HG02798 (cell line): ENCODE measurements at regions not wholly inside any gene's neighbourhood (a gene's known extent, or its start where the extent isn't known, plus 50 kb on each side); places are given as distances from the start of the nearest gene placed in this dataset.

Experiments used
- ATAC-seq: cut with Tn5 transposase; IDR thresholded peaks from one replicate; pipeline ENCODE4 v1.9.1; 2021; ENCODE audit warnings: mild to moderate bottlenecking; ENCODE audit not compliant: unreplicated experiment, poor library complexity

DNA sequence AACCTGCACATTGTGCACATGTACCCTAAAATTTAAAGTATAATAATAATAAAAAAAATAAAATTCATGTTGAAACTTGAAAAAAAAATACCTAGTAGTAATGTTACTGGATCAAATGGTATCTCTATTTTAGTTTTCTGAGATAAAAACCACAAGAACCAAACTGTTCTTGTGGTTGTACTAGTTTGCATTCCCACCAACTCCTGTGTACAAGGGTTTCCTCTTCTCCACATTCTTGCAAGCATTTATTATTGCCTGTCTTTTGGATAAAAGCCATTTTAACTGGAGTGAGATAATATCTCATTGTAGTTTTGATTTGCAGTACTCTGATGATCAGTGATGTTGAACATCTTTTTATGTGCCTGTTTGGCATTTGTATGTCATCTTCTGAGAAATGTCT is 177.7 kb downstream of the KIF20B start:
- ATAC-seq: no peak

DNA sequence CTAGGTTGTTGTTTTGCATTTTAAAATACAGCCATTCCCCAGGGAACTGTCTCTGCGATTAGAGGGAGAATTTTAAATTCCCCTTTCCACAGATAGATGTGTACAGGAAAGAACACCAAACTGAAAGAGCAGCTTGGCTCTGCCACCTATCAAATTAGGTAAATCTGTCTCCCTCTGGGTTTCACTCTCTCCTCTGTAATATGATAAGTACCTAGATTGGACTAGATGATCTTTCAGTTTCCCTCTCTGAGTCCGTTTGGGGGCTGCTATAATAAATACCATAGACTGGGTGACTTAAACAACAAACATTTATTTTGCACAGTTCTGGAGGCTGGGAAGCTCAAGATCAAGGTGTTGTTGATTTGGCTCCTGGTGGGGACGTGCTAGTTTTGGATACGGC is 186.0 kb downstream of the KIF20B start:
- peak; percentile 63 for ATAC-seq

DNA sequence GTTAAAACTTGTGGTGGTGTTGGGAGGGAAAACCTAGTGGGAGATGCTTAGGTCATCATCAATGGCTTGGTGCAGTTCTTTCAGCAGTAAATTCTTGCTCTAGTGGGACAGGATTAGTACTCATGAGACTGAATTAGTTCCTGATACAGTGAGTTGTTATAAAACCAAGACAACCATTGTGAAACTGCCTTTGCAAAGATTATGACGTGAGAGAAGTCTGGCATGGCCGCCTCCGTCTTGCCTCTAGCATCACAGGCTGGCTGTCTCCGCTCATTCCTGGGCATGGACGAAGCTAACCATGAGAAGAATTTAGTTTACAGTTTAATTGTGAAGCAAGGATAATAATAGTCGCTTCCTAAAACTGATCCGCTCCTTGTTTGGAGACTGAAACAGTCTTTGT is 186.4 kb downstream of the KIF20B start:
- peak; percentile 76 for ATAC-seq

DNA sequence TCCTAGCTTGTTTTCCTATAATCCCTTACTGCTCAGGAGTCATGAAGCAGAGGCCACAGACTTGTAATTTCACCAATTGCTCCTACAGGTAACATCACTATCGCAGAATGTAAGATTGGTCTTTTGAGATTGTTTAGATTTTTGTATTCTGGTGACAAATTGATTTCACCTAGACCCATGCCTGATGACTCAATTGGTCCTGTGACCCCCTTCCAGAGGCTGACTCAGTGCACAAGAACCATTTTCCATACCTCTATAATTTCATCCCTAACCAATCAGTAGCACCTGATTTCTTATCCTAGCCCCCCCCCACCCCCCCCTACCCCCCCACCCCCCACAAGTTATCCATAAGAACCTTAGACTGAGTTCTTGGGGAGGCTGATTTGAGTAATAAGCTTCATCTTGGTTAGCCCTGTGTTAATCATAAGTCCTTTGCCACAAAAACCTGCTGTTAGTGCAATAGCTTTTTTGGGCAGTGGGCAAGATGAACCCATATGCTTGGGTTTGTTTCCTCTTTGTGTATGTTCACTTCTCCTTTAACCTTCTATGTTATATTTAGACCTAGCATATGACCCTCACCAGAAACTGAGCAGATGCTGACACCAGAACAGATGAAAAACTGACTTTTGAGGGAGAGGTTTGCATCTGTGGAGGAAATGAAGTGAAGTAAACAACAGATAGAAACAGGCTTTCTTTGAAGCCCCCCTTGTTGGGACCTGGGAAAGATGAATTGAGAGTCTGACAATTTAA is 187.1 kb downstream of the KIF20B start:
- peak; percentile 55 for ATAC-seq

DNA sequence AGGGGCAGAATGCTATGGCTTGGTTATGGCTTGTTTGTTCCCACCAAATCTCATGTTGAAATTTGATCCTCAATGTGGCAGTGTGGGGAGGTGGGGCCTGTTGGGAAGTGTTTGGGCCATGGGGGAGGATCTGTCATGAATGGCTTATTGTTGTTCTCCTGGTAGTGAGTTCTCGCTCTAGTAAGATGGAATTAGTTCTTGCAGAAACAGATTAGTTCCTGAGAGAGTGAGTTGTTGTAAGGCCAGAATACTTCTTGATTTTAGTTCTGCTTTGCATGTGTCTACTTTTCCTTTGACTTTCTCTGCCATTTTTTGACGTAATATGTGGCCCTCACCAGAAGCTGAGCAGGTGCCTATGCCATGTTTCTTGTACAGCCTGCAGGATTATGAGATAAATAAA is 188.2 kb downstream of the KIF20B start:
- no peak for ATAC-seq

DNA sequence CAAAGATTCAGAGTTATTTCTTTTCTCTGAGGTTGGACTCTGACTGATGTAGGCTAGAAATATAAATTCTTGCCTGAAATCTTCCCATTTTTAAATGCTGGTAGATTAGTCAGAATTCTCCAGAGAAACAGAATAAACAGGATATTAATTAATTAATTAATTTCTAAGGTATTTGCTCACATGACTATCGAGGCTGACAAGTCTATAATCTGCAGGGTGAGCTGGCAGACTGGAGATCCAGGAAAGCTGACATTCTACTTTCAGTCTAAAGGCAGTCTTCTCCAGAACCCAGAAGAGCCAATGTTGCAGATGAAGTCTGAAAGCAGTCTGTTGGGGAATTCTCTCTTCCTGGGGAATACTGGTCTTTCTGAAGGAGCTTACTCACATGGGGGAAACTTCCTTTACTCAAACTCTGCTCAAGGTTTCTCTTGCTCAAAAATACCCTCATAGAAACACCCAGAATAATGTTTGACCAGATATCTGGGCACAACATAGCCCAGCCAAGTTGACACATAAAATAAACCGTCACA is 189.7 kb downstream of the KIF20B start:
- no peak for ATAC-seq

DNA sequence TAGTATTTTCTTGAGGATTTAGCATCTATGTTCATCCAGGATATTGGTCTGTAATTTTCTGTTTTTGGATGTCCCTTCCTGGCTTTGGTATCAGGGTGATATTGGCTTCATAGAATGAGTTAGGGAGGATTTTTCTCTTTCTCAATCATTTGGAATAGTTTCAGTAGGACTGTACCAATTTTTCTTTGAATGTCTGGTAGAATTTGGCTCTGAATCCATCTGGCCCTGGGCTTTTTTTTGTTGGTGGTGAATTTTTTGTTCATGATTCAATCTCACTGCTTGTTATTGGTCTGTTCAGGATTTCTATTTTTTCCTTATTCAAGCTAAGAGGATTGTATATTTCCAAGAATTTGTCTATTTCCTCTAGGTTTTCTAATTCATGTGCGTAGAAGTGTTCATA is 192.7 kb downstream of the KIF20B start:
- no peak for ATAC-seq

DNA sequence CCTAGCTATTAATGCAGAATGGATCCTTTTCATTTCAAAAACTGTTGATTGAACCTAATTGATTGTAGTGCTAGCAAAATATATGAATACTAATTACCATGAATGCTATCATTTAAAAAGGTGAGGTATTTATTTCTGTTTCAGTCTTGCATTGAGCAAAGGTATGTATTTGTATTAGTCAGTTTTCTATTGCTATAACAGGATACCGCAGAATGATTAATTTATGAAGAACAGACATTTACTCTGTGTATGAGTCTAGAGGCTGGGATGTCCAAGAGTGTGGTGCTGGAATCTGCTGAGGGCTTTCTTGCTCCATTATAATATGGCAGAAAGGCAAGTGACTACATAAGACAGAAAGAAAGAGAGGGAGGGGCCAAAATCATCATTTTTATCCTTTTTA is 199.2 kb downstream of the KIF20B start:
- ATAC-seq: no peak

DNA sequence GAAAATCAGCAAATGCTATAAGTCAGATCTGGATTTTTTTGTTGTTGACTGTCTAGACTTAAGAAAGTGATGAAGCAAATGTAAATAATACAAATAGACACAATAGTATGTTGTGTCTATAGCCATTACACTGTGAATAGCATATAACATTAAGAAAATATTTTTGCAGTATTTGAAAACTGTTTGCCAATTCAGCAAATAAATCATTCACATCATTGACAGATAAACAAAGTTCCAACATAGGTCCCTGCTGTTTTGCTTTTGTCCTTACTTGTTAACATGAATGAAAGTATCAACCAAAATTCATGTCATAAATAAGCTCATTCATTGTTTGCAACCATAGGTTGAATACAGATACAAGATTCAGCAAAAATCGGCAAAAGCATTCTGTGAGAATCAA is 200.5 kb downstream of the KIF20B start:
- ATAC-seq: no peak

DNA sequence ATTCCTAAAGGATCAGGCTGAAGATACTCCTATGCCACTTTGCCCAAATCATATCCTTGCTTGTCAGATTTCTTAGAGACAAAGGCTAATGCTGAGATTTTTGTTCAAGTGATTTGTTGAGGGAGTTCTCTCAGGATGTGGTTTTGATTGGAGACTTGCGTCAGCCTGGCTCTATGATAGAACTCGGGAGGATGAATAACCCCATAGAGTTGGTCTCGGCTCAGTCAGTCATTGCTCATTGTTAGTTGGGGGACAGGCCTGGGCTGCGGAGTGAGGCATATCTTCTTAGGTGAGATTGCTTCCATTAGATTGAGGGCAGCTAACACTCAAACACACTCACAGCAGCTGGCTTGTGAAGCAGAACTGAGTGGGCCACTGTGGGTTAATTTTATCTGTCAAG is 203.4 kb downstream of the KIF20B start:
- no peak for ATAC-seq

DNA sequence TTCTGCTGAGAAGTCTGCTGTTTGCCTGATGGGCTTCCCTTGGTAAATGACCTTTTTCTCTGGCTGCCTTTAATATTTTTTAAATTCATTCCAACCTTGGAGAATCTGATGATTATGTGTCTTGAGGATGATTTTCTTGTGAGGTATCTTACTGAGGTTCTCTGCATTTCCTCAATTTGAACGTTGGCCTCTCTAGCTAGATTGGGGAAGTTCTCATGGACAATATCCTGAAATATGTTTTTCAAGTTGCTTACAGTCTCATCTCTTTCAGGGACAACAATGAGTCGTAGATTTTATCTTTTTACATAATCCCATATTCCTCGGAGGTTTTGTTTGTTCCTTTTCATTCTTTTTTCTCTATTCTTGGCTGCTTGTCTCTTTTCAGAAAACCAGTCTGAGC is 208.4 kb downstream of the KIF20B start:
- no peak for ATAC-seq

DNA sequence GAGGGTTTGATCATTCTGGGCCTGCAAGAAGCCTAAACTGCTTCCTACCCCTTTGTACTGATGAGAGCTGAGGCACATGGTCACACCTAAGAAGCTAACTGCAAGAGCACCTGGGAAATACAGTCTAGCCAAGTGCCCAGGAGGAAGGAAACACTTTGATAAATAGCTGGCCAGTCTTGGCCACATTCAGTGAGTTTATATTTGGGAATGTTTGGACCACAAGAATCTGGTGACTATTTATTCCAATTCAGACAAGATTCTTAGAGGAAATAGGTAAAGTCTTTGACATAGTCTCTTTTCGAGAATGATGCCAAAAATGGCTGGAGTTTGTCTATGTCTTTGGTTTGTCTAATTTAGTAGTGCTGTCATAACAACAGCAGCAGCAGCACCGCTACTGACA is 213.6 kb downstream of the KIF20B start:
- no peak for ATAC-seq

DNA sequence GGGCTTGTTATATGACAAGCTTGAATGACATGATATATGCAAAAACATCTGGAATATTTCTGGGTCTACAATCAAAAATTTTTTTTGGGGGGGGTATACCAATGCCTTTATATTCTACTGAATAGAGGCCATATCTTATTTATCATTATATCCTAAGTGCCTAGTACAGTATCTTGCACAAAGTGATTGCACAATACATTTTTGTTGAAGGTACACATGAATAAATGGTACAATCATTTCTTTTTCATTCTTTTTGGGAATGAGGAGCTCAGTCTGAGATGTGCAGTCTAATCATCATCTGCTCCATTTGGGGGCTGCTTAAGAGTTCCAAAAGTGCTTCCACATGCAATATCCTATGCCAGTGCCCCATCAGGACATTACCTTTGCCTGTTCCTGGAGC is 214.6 kb downstream of the KIF20B start:
- no peak for ATAC-seq

DNA sequence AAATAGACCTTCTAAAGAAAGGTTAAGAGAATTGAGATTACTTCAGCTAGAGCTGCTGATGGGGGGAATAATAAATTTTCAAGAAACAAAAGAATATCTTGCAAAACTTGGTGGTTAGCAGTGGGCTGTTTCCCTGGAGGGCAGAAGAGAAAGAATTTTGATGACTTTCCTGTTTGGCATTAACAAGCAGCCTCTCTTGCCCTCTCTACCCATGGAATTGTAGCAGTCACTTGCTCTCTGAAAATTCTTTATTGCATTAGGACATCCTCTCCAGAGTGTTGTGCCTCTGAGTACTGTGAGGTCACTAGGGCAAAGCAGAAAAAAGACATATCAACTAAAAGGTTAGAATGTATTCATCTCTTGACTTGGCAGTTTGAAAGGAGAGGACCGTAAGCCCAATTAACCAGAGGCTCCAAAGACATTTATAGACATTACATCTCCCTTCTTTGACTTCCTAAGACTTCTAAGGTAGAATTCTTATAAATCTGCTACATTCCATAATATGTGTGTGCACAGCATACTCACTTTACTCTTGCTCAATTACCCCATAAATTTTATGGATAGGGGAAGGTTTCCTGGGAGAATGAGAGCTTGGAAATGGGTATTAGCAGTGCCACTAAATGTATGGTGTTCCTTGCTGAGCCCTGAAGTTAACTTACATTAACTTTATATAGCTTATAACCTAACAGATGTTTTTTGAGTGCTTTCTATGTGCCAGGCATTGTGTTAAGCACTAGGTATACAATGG is 215.3 kb downstream of the KIF20B start:
- ATAC-seq: no peak

DNA sequence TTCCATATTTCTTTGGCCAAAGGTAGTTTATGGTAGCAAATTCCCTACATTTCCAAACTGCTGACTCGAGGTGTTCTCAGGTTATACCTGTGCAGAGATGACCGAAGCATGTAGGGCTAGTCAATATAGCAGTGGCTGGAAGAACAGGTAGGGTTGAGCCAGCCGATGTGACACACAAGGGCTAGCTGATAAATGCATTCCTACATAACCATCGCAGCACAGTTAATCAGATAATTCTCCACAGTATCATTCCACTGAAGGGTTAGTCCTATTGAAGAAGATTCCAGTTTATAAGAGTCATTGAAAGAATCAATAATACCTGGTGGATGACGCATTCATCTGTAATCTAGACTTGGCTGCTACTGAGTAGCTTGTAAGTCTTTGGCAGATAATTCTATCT is 220.0 kb downstream of the KIF20B start:
- no peak for ATAC-seq

DNA sequence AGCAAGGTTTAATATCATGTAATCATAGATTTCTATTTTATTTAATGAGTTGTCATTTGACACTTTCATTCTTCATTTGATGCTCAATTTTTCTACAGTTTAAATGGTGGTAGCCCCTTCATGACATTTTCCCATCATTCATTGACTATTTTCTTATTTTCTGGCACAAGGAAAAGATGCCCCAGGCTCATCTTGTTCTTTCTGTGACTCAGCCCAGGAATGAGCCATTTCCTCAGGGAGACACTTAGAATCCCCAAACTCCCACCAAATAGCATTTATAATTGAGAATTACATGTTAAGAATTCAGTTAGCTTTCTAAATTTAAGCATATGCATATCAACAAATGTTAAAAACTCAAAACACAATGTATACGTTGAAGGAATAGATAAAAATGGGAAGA is 222.3 kb downstream of the KIF20B start:
- no peak for ATAC-seq

DNA sequence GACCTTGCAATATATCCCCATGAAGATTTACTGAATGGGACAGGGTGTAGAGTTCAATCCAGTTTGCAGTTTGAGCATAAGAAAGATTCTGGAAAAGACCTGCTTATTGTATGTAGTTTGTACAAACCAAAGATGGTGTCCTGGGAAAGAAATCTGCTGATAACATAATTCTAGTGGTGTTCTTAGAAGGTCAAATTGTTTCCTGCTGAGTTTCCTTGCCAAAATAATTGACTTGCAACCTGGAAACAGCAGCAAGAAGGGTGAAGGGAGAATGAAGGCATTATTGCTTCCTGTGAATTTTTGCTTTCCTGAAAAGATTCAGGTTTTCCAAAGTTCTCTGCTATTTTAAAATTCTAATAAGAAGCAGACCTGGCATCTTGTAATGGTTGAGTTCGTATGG is 222.9 kb downstream of the KIF20B start:
- no peak for ATAC-seq

DNA sequence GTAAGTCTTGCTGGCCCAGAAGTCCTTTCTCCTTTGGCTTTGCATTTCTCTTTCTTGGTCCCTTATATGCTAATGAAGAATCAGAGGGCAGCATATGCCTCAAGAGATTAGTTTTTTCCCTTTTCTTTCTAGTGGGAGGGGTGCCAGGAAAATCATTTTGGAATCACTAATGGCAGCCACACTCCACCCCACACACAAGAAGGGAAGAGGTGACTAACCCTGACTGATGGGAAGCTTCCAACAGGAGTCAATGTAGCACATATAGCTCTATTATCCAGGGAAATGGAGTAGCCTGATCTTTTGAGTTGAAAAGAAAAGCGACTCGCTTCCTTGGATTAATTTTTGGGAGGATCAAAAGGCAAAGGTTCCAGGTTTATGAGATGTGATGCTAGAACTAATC is 225.3 kb downstream of the KIF20B start:
- no peak for ATAC-seq

DNA sequence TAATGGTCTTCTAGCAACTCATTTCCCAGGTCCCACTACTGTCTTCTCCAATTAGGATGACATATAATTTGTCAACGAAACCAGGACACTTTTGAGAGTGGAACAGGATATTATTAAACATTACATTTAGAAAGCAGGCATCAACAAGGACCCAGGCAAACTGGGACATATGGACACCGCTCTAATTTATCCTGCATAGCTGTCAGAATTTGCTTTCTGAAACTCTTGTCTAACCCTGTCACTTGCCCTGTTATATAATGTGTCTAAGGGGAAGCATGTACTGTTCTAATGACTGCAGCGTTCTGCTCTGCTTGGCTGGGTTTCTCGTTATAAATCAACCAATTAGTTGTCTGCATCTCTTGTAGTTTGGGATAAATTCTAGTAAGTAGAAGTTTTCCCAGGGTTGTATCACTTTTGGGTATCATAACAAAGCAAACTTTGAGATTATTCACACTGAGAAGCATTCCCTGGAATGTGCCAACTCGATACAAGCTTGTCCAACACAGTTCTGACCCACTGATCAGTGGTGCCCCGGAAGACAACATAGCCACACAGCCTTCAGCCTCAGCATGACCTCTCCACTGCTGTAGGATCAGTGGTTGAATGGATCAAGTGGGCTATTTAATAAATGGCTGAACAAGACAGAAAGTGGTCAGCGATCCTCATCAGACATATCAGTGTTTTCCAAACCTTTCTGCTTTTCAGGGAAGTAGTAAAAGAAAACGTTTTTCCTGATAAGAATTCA is 228.1 kb downstream of the KIF20B start:
- no peak for ATAC-seq

DNA sequence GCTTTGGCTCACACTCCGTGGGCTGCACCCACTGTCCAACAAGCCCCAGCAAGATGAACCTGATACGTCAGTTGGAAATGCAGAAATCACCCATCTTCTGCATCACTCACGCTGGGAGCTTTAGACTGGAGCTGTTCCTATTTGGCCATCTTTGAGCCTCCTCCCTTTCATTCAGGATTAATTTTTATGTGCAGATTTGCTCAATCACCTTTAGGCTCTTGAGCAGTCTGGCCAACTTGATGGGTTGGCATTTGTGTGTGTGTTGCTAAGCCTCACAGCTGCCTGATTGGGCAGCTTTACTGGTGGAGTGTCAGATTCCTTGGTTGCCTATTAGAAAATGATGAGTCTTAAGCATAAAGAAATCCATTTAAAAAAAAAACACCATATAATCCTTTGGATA is 236.1 kb downstream of the KIF20B start:
- no peak for ATAC-seq

DNA sequence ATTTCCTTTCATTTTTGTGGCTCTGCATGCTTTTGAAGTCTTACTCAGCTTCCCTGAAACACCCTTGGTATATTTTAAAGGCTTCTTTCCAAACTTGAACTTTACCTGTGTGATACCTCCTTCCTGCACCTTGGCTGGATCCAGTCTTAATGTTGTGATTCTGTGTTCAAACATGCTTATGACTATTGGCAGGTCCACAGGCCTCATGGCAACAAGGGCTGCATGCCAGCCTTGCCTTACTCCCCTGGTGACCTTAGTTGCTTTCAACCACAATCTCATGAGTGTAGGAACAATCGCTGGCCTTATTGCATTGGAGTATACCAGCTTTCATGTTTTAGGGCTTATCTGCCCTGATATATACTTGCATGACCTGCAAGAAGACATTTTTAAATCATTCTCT is 238.7 kb downstream of the KIF20B start:
- ATAC-seq: no peak
